KMS-11 (cell line): ENCODE measurements at regions not wholly inside any gene's neighbourhood (a gene's known extent, or its start where the extent isn't known, plus 50 kb on each side); places are given as distances from the start of the nearest gene placed in this dataset.

Experiments used
- H2AFZ ChIP-seq: fragments of 200-600 bp; sonication (generic); 2 replicates; pipeline ENCODE4 v1.6.1; 2016; ENCODE audit warnings: antibody characterized with exemption, mixed run types, low read depth
- H3K27ac ChIP-seq: fragments of 200-600 bp; sonication (generic); 2 replicates; pipeline ENCODE4 v1.6.1; 2016; ENCODE audit warnings: mild to moderate bottlenecking, mixed run types
- H3K27me3 ChIP-seq: fragments of 200-600 bp; sonication (generic); 2 replicates; pipeline ENCODE4 v1.6.1; 2017; ENCODE audit warnings: mild to moderate bottlenecking, low read depth, mixed run types, moderate library complexity; ENCODE audit not compliant: insufficient read depth
- H3K36me3 ChIP-seq: fragments of 200-600 bp; sonication (generic); 2 replicates; pipeline ENCODE4 v1.6.1; 2017; ENCODE audit warnings: mild to moderate bottlenecking, mixed run types; ENCODE audit not compliant: insufficient read depth
- H3K4me1 ChIP-seq: fragments of 200-600 bp; sonication (generic); 2 replicates; pipeline ENCODE4 v1.6.1; 2016; ENCODE audit warnings: mild to moderate bottlenecking, low read depth, mixed run types; ENCODE audit not compliant: poor library complexity, severe bottlenecking
- H3K4me2 ChIP-seq: fragments of 200-600 bp; sonication (generic); 2 replicates; pipeline ENCODE4 v1.7.0; 2016; ENCODE audit warnings: mild to moderate bottlenecking, mixed run types
- H3K4me3 ChIP-seq: fragments of 200-600 bp; sonication (generic); IDR thresholded peaks from 2 replicates; pipeline ENCODE4 v1.6.1; 2017; ENCODE audit warnings: low read depth, low read length, mixed read lengths; ENCODE audit not compliant: insufficient read depth
- H3K79me2 ChIP-seq: fragments of 200-600 bp; sonication (generic); 2 replicates; pipeline ENCODE4 v1.6.1; 2016; ENCODE audit warnings: low read depth, mixed run types; ENCODE audit not compliant: insufficient read depth
- H3K9ac ChIP-seq: fragments of 200-600 bp; sonication (generic); 2 replicates; pipeline ENCODE4 v1.6.1; 2016; ENCODE audit warnings: mild to moderate bottlenecking, mixed run types
- H4K20me1 ChIP-seq: fragments of 200-600 bp; sonication (generic); 2 replicates; pipeline ENCODE4 v1.6.1; 2016; ENCODE audit warnings: mild to moderate bottlenecking, mixed run types; ENCODE audit not compliant: insufficient read depth
- CTCF ChIP-seq: fragments of 200-600 bp; sonication (generic); conservative IDR thresholded peaks from 2 replicates; pipeline ENCODE4 v1.6.1; 2017; ENCODE audit warnings: low read depth, mild to moderate bottlenecking, antibody characterized with exemption, low read length, moderate library complexity, mixed read lengths

GRCh38 chr4:61049018-61049417, 151.1 kb upstream of the ADGRL3 start:
- H3K4me1 ChIP-seq, result no peaks in the 10 kb centered on the region
- no peak overlapping the region for H3K9ac ChIP-seq

GRCh38 chr4:61067381-61067780, 132.7 kb upstream of the ADGRL3 start:
- H2AFZ ChIP-seq, result no peak overlapping the region
- no peaks in the 10 kb centered on the region for H3K27me3 ChIP-seq
- H3K4me3 ChIP-seq, result no peak overlapping the region
- no peak overlapping the region for H3K27ac ChIP-seq
- H3K4me2 ChIP-seq, result no peak overlapping the region
- no peak for TF ChIP-seq CTCF
- H3K9ac ChIP-seq, result no peak overlapping the region
- no peaks in the 10 kb centered on the region for H3K4me1 ChIP-seq
- H3K79me2 ChIP-seq, result no peaks in the 10 kb centered on the region
- H4K20me1 ChIP-seq, result no peaks in the 10 kb centered on the region
- no peaks in the 10 kb centered on the region for H3K36me3 ChIP-seq

More at GRCh38 chr4:61049018-61049417, 151.1 kb upstream of the ADGRL3 start:
- H4K20me1 ChIP-seq, result no peaks in the 10 kb centered on the region
- H3K36me3 ChIP-seq, result no peaks in the 10 kb centered on the region
- no peak for TF ChIP-seq CTCF
- H2AFZ ChIP-seq, result no peak overlapping the region
- no peak overlapping the region for H3K4me2 ChIP-seq
- no peaks in the 10 kb centered on the region for H3K27me3 ChIP-seq
- H3K79me2 ChIP-seq, result no peaks in the 10 kb centered on the region
- H3K27ac ChIP-seq, result no peak overlapping the region
- no peak overlapping the region for H3K4me3 ChIP-seq

- Histone ChIP-seq H3K4me1 (no peaks in the 10 kb centered on the region), H3K27me3 (no peaks in the 10 kb centered on the region), H3K9ac (no peak overlapping the region), H3K4me3 (no peak overlapping the region), H3K27ac (no peak overlapping the region), H3K4me2 (no peak overlapping the region), H4K20me1 (no peaks in the 10 kb centered on the region), H3K36me3 (no peaks in the 10 kb centered on the region), H2AFZ (no peak overlapping the region), H3K79me2 (no peaks in the 10 kb centered on the region)
- no peak for TF ChIP-seq CTCF
Measured at GRCh38 chr4:61068060-61068459, 132.1 kb upstream of the ADGRL3 start.

GRCh38 chr4:61068745-61069144, 131.4 kb upstream of the ADGRL3 start:
- Histone ChIP-seq H2AFZ (no peak overlapping the region), H4K20me1 (no peaks in the 10 kb centered on the region), H3K79me2 (no peaks in the 10 kb centered on the region), H3K27me3 (no peaks in the 10 kb centered on the region), H3K4me1 (no peaks in the 10 kb centered on the region), H3K27ac (no peak overlapping the region), H3K9ac (no peak overlapping the region), H3K4me3 (no peak overlapping the region), H3K4me2 (no peak overlapping the region), H3K36me3 (no peaks in the 10 kb centered on the region)
- no peak for TF ChIP-seq CTCF
